Left ventricle myocardium inferior (tissue), 1 donor: ENCODE measurements at regions not wholly inside any gene's neighbourhood (a gene's known extent, or its start where the extent isn't known, plus 50 kb on each side); places are given as distances from the start of the nearest gene placed in this dataset.

ENCODE experiments used
- DNase-seq: peaks from one replicate; pipeline ENCODE4 v3.0.0-alpha.2; 2020
- H3K27ac ChIP-seq: fragments of 200-600 bp; replicated peaks from 2 replicates; pipeline ENCODE4 v1.8.0; 2021
- H3K27me3 ChIP-seq: fragments of 200-600 bp; 2 replicates; pipeline ENCODE4 v1.8.0; 2021; ENCODE audit warnings: low read depth
- H3K36me3 ChIP-seq: fragments of 200-600 bp; 2 replicates; pipeline ENCODE4 v1.8.0; 2021
- H3K4me1 ChIP-seq: fragments of 200-600 bp; 2 replicates; pipeline ENCODE4 v1.8.0; 2021
- H3K4me3 ChIP-seq: fragments of 200-600 bp; 2 replicates; pipeline ENCODE4 v1.8.0; 2021; ENCODE audit warnings: mild to moderate bottlenecking, moderate library complexity
- H3K9me3 ChIP-seq: fragments of 200-600 bp; replicated peaks from 2 replicates; pipeline ENCODE4 v1.8.0; 2021
- CTCF ChIP-seq: fragments of 200-600 bp; IDR thresholded peaks from 2 replicates; pipeline ENCODE4 v1.8.0; 2021; ENCODE audit warnings: antibody characterized with exemption, mild to moderate bottlenecking, borderline replicate concordance
- intact Hi-C: fragments of 100-400 bp; cut with micrococcal nuclease; formaldehyde crosslinking; loops from one replicate; pipeline ENCODE4 v1.11.0; 2022
- donor health status: DM: no; HTN: yes; CAD: no; lungs with severe emphysema.

DNA sequence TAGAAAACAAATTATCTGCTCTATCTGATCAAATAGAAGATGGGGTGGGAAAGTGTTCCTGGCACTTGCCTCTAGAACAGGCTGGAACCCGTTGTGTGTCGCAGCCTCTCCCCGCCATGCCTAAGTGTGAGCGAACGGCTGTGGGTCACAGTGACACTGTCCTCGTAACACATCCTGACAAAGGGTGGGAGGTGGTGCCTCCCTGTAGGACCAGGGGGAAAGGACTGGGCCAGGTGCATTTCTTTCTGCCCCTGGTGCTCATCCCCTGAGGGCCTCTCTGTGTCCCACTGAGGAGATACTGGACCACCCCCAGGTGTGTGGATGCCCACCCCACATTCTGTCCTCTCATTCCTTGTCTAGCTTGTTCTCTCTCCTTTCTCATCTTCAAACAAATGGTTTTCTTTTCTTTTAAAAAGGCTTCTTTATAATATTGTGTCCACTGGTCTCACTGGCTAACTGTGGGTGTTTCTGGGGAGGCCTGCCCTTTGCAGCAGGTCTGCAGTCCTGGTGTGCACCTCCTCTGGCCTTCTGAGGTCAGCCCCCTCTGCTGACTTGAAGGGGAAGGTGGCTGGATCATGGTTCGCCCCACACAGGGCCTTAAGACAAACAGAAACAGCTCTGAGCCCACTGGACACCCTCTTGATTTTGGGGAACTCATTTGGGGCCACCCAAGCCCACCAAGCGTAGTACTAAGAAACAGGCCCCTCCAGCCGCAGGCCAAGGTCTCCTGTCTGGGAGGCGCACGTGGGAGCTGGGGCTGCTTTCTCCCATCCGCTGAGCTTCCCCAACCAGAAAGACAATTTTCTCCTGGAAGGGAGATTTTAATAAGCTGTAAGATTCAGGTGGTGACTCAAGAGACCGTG, 152.5 kb upstream of the SOX1 start:
- no peaks in the 10 kb centered on the region for H3K36me3 ChIP-seq
- H3K4me1 ChIP-seq: no peaks in the 10 kb centered on the region
- DNase-seq: no peak
- intact Hi-C loops: no loop called here
- no peak for TF ChIP-seq CTCF
- peaks cover 99% of the 10 kb centered on the region for H3K27me3 ChIP-seq
- H3K27ac ChIP-seq: no peak overlapping the region
- H3K9me3 ChIP-seq: no peaks in the 10 kb centered on the region
- no peak overlapping the region for H3K4me3 ChIP-seq

DNA sequence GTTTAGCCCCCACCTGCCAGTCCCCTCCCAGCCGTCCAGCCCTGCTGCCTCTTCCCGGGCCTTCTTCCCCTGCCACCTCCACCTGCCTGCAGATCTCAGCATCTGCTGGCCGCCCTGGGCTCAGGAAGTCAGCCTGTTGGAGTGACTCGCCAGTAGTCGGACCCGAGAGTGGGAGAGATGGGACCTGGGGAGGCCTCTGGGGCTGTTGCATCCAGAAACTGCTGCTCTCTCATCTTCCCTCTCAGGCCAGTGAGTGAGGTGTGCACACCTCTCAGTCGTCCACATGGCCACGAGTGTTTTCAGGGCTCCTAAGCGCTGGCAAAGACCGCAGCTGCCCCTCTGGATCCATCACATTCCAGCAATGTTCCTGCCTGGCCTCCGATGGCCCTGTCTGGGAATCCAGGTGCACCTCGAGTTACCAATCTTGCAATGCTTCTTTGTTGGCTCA, 151.8 kb upstream of the SOX1 start:
- H3K9me3 ChIP-seq: no peaks in the 10 kb centered on the region
- H3K27ac ChIP-seq: no peak overlapping the region
- TF ChIP-seq CTCF: no peak
- H3K36me3 ChIP-seq: no peaks in the 10 kb centered on the region
- intact Hi-C loops: no loop called here
- no peak for DNase-seq
- H3K4me1 ChIP-seq: no peaks in the 10 kb centered on the region
- no peak overlapping the region for H3K4me3 ChIP-seq
- H3K27me3 ChIP-seq: peaks cover 99% of the 10 kb centered on the region

DNA sequence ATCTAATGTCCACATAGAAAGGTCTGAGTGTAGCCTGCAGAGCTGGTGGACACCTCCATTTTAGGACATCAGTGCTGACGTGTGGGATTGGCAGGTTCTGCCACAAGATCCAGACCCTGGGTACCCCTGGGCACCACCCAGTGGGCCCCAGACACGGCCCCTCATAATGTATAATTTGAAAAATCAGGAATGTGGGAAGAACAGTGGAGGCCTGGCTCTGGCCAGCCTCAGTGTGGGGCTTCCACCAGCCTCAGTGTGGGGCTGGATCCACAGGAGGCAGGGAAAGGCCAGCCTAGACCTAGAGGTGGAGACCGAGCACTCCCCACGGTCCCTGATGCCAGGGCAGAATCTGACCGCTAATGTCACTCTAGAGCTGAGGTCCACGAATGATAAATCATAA, 150.7 kb upstream of the SOX1 start:
- TF ChIP-seq CTCF: no peak
- H3K4me3 ChIP-seq: no peak overlapping the region
- no peaks in the 10 kb centered on the region for H3K36me3 ChIP-seq
- H3K4me1 ChIP-seq: no peaks in the 10 kb centered on the region
- intact Hi-C loops: no loop called here
- H3K9me3 ChIP-seq: no peaks in the 10 kb centered on the region
- H3K27me3 ChIP-seq: peaks cover 99% of the 10 kb centered on the region
- DNase-seq: no peak
- H3K27ac ChIP-seq: no peak overlapping the region

- TF ChIP-seq CTCF: no peak
- peaks cover 99% of the 10 kb centered on the region for H3K27me3 ChIP-seq
- no peaks in the 10 kb centered on the region for H3K36me3 ChIP-seq
- H3K27ac ChIP-seq: no peak overlapping the region
- DNase-seq: no peak
- H3K4me3 ChIP-seq: no peak overlapping the region
- no peaks in the 10 kb centered on the region for H3K9me3 ChIP-seq
- intact Hi-C loops: no loop called here
- H3K4me1 ChIP-seq: no peaks in the 10 kb centered on the region
These were observed 149.9 kb upstream of the SOX1 start for GRCh38 chr13:111917086-111917485.

- peaks cover 99% of the 10 kb centered on the region for H3K27me3 ChIP-seq
- H3K27ac ChIP-seq: no peak overlapping the region
- H3K4me1 ChIP-seq: no peaks in the 10 kb centered on the region
- H3K36me3 ChIP-seq: no peaks in the 10 kb centered on the region
- TF ChIP-seq CTCF: no peak
- intact Hi-C loops: no loop called here
- no peaks in the 10 kb centered on the region for H3K9me3 ChIP-seq
- H3K4me3 ChIP-seq: no peak overlapping the region
- no peak for DNase-seq
These were observed 149.0 kb upstream of the SOX1 start for GRCh38 chr13:111917901-111918300.
